ENCODE measurements at regions not wholly inside any gene's neighbourhood (a gene's known extent, or its start where the extent isn't known, plus 50 kb on each side); places are given as distances from the start of the nearest gene placed in this dataset.

- H3K4me1 Mint-ChIP-seq: no peaks in the 10 kb centered on the region
- H3K27ac Mint-ChIP-seq: no peak overlapping the region
- ATAC-seq (replicated peaks): no peak
- no peaks in the 10 kb centered on the region for H3K36me3 Mint-ChIP-seq (ENCODE audit: low read depth)
- no peaks in the 10 kb centered on the region for H3K9me3 Mint-ChIP-seq
- H3K4me3 Mint-ChIP-seq: no peak overlapping the region
- no peaks in the 10 kb centered on the region for H3K27me3 Mint-ChIP-seq
Measured at GRCh38 chr4:125116431-125116830, 198.3 kb upstream of the FAT4 start.

DNA sequence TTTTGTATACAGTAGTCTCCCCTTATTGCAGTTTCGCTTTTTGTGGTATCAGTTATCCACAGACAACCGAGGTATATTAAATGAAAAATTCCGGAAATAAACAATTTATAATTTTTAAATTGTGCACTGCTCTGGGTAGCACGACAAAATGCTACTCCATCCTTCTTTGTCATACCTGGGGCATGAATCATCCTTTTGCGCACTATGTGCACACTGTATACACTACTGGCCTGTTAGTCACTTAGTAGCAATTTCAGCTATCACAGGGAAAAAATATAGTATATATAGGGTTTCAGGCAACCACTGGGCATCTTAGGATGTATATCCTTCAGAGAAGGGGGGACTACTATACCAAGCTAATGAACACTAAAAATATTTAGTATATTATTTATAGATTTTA lies 198.8 kb upstream of the FAT4 start:
- H3K9me3 Mint-ChIP-seq: no peaks in the 10 kb centered on the region
- no peak overlapping the region for H3K27ac Mint-ChIP-seq
- ATAC-seq (replicated peaks): no peak
- no peaks in the 10 kb centered on the region for H3K27me3 Mint-ChIP-seq
- no peak overlapping the region for H3K4me3 Mint-ChIP-seq
- H3K36me3 Mint-ChIP-seq (ENCODE audit: low read depth): no peaks in the 10 kb centered on the region
- H3K4me1 Mint-ChIP-seq: no peaks in the 10 kb centered on the region

GRCh38 chr4:125115476-125115875 lies 199.3 kb upstream of the FAT4 start:
- Mint-ChIP-seq H3K27ac (no peak overlapping the region), H3K36me3 (ENCODE audit: low read depth) (no peaks in the 10 kb centered on the region), H3K4me1 (no peaks in the 10 kb centered on the region), H3K27me3 (no peaks in the 10 kb centered on the region), H3K4me3 (no peak overlapping the region), H3K9me3 (no peaks in the 10 kb centered on the region)
- no peak for ATAC-seq (replicated peaks)

- no peaks in the 10 kb centered on the region for H3K27me3 Mint-ChIP-seq
- H3K9me3 Mint-ChIP-seq: no peaks in the 10 kb centered on the region
- H3K4me3 Mint-ChIP-seq: no peak overlapping the region
Measured at GRCh38 chr4:125112536-125112935, 202.2 kb upstream of the FAT4 start.

DNA sequence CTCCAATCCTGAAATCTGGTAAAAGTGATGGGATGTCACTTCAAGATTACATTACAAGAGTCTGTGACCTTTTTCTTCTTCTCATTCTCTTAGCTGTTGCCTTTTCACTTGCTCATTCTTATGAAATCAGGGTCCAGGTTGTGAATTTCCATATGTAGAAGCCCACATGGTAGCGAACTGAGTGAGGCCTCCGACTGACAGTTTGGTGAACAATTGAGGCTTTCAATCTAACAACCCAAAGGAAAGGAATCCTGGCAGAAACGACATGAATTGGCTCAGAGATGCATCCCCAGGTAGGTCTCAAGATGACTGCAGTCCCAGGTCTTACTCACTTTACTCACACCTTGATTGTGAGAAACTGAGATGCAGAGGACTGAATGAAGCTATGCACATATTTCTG lies 203.4 kb upstream of the FAT4 start:
- ATAC-seq (replicated peaks): no peak
- Mint-ChIP-seq H3K4me3 (no peak overlapping the region), H3K27me3 (no peaks in the 10 kb centered on the region), H3K36me3 (ENCODE audit: low read depth) (no peaks in the 10 kb centered on the region), H3K4me1 (no peaks in the 10 kb centered on the region), H3K27ac (no peak overlapping the region), H3K9me3 (peaks cover 3% of the 10 kb centered on the region)

More at GRCh38 chr4:125112536-125112935, 202.2 kb upstream of the FAT4 start:
- Mint-ChIP-seq H3K36me3 (ENCODE audit: low read depth) (no peaks in the 10 kb centered on the region), H3K4me1 (no peaks in the 10 kb centered on the region), H3K27ac (no peak overlapping the region)
- ATAC-seq (replicated peaks): no peak

DNA sequence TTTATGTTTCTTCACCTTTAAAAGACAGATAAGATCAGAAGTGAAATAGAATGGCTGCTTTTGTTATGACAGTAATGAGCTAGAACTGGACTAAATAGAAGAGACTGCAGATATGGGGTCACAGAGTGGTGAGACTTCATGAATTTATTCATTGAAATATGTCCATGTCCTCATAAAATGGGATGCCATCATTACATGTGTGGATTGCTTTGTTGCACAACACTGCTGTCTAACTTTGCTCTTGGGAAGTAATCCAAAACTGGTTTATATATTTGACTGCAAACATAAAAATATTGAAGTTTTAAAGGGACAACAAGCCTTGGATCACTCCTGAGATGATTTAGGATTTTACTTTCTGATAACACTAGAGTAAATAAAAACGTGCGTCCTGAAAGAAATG lies 209.2 kb upstream of the FAT4 start:
- ATAC-seq (replicated peaks): no peak
- H3K27me3 Mint-ChIP-seq: no peaks in the 10 kb centered on the region
- H3K36me3 Mint-ChIP-seq (ENCODE audit: low read depth): no peaks in the 10 kb centered on the region
- no peaks in the 10 kb centered on the region for H3K4me1 Mint-ChIP-seq
- no peak overlapping the region for H3K4me3 Mint-ChIP-seq
- no peak overlapping the region for H3K27ac Mint-ChIP-seq
- H3K9me3 Mint-ChIP-seq: peaks cover 10% of the 10 kb centered on the region

GRCh38 chr4:125104616-125105015 lies 210.1 kb upstream of the FAT4 start:
- Mint-ChIP-seq H3K4me3 (no peak overlapping the region), H3K4me1 (no peaks in the 10 kb centered on the region), H3K27ac (no peak overlapping the region), H3K9me3 (peaks cover 10% of the 10 kb centered on the region), H3K36me3 (ENCODE audit: low read depth) (no peaks in the 10 kb centered on the region), H3K27me3 (no peaks in the 10 kb centered on the region)
- no peak for ATAC-seq (replicated peaks)

GRCh38 chr4:125101719-125102118 lies 213.0 kb upstream of the FAT4 start:
- no peak for ATAC-seq (replicated peaks)
- Mint-ChIP-seq H3K4me3 (no peak overlapping the region), H3K27ac (no peak overlapping the region), H3K27me3 (no peaks in the 10 kb centered on the region), H3K4me1 (no peaks in the 10 kb centered on the region), H3K9me3 (peaks cover 10% of the 10 kb centered on the region), H3K36me3 (ENCODE audit: low read depth) (no peaks in the 10 kb centered on the region)

DNA sequence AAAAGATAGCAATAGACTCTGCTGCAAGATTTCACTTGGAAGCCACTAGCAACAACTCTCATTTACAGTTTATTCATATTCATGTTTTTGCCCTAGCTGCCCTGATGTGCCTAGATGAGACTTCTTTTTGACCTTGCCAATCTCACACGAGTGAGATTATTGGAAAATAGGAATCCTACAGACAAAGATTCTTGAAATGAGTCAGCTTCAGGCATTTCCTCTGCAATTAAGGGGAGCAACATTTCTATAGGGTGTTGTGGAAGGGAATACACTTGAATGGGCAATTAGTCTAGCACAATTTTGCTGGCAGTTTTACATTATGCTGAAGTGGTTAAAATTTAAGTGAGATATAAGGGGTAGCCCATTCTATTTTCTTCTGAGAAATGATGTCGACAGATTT lies 217.0 kb upstream of the FAT4 start:
- no peak overlapping the region for H3K27ac Mint-ChIP-seq
- no peak overlapping the region for H3K4me3 Mint-ChIP-seq
- H3K9me3 Mint-ChIP-seq: peaks cover 7% of the 10 kb centered on the region
- H3K4me1 Mint-ChIP-seq: no peaks in the 10 kb centered on the region
- no peak for ATAC-seq (replicated peaks)
- H3K36me3 Mint-ChIP-seq (ENCODE audit: low read depth): no peaks in the 10 kb centered on the region
- H3K27me3 Mint-ChIP-seq: no peaks in the 10 kb centered on the region

- H3K27me3 Mint-ChIP-seq: no peaks in the 10 kb centered on the region
- no peak overlapping the region for H3K4me3 Mint-ChIP-seq
- H3K4me1 Mint-ChIP-seq: no peaks in the 10 kb centered on the region
- H3K36me3 Mint-ChIP-seq (ENCODE audit: low read depth): no peaks in the 10 kb centered on the region
- ATAC-seq (replicated peaks): no peak
- no peak overlapping the region for H3K27ac Mint-ChIP-seq
- H3K9me3 Mint-ChIP-seq: peaks cover 7% of the 10 kb centered on the region
Measured at GRCh38 chr4:125096662-125097061, 218.1 kb upstream of the FAT4 start.

DNA sequence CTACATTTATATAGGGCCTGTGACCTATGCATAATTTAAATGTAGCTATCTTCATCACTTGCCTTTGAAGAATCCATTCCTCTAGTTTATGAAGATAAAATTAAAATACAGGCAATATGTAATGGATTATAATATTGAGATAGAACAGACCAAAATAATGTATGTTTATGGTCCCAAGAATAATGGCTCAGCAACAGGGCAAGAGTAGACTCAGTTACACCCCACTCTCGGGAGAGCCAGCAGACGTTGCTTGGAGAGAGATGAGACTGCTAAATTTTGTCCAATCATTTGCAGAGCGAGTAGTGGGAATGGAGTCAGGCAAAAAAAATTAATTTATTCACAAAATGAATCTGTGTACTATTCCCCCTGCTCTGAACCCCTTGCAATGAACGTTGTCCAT lies 223.2 kb upstream of the FAT4 start:
- ATAC-seq (replicated peaks): no peak
- H3K27ac Mint-ChIP-seq: no peak overlapping the region
- H3K4me1 Mint-ChIP-seq: no peaks in the 10 kb centered on the region
- no peaks in the 10 kb centered on the region for H3K9me3 Mint-ChIP-seq
- H3K4me3 Mint-ChIP-seq: no peak overlapping the region
- no peaks in the 10 kb centered on the region for H3K36me3 Mint-ChIP-seq (ENCODE audit: low read depth)
- no peaks in the 10 kb centered on the region for H3K27me3 Mint-ChIP-seq

GRCh38 chr4:125091101-125091500 lies 223.7 kb upstream of the FAT4 start:
- Mint-ChIP-seq H3K27ac (no peak overlapping the region), H3K4me3 (no peak overlapping the region), H3K9me3 (no peaks in the 10 kb centered on the region), H3K27me3 (no peaks in the 10 kb centered on the region), H3K36me3 (ENCODE audit: low read depth) (no peaks in the 10 kb centered on the region), H3K4me1 (no peaks in the 10 kb centered on the region)
- ATAC-seq (replicated peaks): no peak

- no peak for ATAC-seq (replicated peaks)
- Mint-ChIP-seq H3K27me3 (no peaks in the 10 kb centered on the region), H3K4me1 (no peaks in the 10 kb centered on the region), H3K27ac (no peak overlapping the region), H3K4me3 (no peak overlapping the region), H3K9me3 (no peaks in the 10 kb centered on the region), H3K36me3 (ENCODE audit: low read depth) (no peaks in the 10 kb centered on the region)
Measured at GRCh38 chr4:125084608-125085007, 230.1 kb upstream of the FAT4 start.

DNA sequence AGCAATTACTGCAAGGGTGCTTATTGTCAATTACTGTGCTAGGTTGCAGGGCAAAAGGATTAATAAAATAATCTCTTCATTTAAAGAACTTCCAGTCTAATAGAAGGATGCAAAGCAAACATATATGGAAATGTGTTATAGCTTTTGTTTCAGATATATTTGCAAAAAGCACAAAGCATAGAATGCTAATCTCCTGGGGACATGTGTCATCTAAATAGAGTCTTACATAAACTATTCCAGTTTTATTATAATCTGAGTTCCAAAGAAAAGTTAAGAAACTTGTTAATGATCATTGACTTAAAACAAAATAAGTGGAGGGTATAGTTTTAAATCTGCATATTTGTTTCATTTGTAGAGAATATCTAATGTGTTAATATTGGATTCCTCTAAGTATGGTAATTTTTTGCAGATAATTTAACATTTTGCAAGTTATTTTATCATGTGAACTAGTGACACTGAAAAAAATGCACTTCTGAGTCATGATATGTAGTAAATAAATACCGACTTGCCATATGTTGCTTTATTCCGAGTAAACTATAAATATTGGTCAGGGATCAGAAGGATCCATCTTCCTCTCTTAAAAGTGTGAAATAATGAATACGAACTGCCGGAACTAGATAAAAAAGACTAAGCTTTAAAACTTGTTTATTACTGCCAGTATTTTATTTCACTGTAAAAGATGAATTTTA lies 231.9 kb upstream of the FAT4 start:
- H3K4me3 Mint-ChIP-seq: no peak overlapping the region
- no peaks in the 10 kb centered on the region for H3K4me1 Mint-ChIP-seq
- H3K36me3 Mint-ChIP-seq (ENCODE audit: low read depth): no peaks in the 10 kb centered on the region
- H3K27me3 Mint-ChIP-seq: no peaks in the 10 kb centered on the region
- no peak overlapping the region for H3K27ac Mint-ChIP-seq
- no peaks in the 10 kb centered on the region for H3K9me3 Mint-ChIP-seq
- no peak for ATAC-seq (replicated peaks)

DNA sequence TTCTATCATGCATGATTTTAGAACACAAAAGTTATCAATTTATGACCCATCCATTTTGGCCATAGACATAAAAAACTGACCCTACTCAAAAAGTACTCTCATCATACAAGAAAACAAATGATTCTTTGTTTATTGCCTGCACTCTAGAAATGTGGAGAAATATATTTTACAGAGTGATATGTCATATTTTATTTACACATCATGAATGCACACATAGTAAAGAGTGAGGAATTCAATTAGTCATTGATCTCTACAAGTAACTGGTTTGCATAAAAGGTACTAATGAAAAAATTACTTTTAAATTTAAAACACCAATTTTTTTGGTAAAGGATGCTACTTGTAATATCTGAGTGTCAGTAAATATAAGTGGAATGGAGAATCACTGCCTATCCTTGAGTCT lies 242.5 kb upstream of the FAT4 start:
- Mint-ChIP-seq H3K9me3 (peaks cover 4% of the 10 kb centered on the region), H3K27me3 (no peaks in the 10 kb centered on the region), H3K4me1 (no peaks in the 10 kb centered on the region), H3K36me3 (ENCODE audit: low read depth) (no peaks in the 10 kb centered on the region), H3K4me3 (no peak overlapping the region), H3K27ac (no peak overlapping the region)
- no peak for ATAC-seq (replicated peaks)

DNA sequence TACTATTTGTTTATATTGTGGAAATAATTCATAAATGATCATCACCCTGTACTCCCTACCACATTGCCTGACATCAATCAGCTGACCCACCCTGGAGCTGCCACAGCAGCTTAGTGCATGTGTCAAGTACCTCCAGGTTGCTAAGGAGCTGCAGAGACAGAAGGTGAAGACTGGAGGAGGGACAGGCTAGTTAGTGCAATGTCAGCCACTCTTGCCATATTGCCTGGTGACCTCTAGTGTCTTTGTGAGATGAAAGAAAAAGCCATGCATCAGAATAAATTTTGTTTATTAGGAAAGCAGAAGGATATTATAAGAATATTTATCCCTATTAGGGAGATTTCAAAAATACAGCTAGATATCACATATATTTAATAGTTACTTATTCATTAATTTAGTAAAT lies 243.9 kb upstream of the FAT4 start:
- no peaks in the 10 kb centered on the region for H3K36me3 Mint-ChIP-seq (ENCODE audit: low read depth)
- no peak overlapping the region for H3K27ac Mint-ChIP-seq
- no peak for ATAC-seq (replicated peaks)

More for the DNA sequence above, 243.9 kb upstream of the FAT4 start:
- Mint-ChIP-seq H3K27me3 (no peaks in the 10 kb centered on the region), H3K9me3 (peaks cover 4% of the 10 kb centered on the region), H3K4me3 (no peak overlapping the region), H3K4me1 (no peaks in the 10 kb centered on the region)
